NCI-H1930 (cell line): ENCODE measurements at regions not wholly inside any gene's neighbourhood (a gene's known extent, or its start where the extent isn't known, plus 50 kb on each side); places are given as distances from the start of the nearest gene placed in this dataset.
"Not testable (repeated sequence)": the region's sequence is repeated elsewhere in the genome, so short reads cannot be mapped to it uniquely, and the experiment has no call there.

ENCODE experiments used
- DNase-seq, 2 experiments: peaks; one replicate each; lab custom pipeline; 2025; lab: John Stamatoyannopoulos, UW

- no peak for DNase-seq
Observed at GRCh38 chr3:102036017-102036416, 186.7 kb downstream of the NFKBIZ start.

GRCh38 chr3:102036472-102036871 lies 187.2 kb downstream of the NFKBIZ start:
- no peak for DNase-seq

GRCh38 chr3:102037209-102037608 lies 187.9 kb downstream of the NFKBIZ start:
- DNase-seq, result no peak

GRCh38 chr3:102037791-102038190 lies 188.5 kb downstream of the NFKBIZ start:
- no peak for DNase-seq

GRCh38 chr3:102038477-102039142 lies 189.3 kb downstream of the NFKBIZ start:
- DNase-seq, result no peak

- not testable (repeated sequence) for DNase-seq
Observed at GRCh38 chr3:102040144-102040543, 190.8 kb downstream of the NFKBIZ start.

- DNase-seq, result no peak
Observed at GRCh38 chr3:102053375-102053989, 204.2 kb downstream of the NFKBIZ start.

- DNase-seq, result no peak
Observed at GRCh38 chr3:102054543-102055080, 205.3 kb downstream of the NFKBIZ start.

- no peak for DNase-seq
Observed at GRCh38 chr3:102057781-102058421, 208.6 kb downstream of the NFKBIZ start.

- DNase-seq, result no peak
Observed at GRCh38 chr3:102059145-102059943, 210.0 kb downstream of the NFKBIZ start.

- no peak for DNase-seq
Observed at GRCh38 chr3:102060814-102061213, 211.5 kb downstream of the NFKBIZ start.

- DNase-seq, result no peak
Observed at GRCh38 chr3:102063572-102063971, 214.3 kb downstream of the NFKBIZ start.

GRCh38 chr3:102066470-102066869 lies 217.2 kb downstream of the NFKBIZ start:
- DNase-seq, result no peak

- DNase-seq, result no peak
Observed at GRCh38 chr3:102068327-102068726, 219.0 kb downstream of the NFKBIZ start.

- no peak for DNase-seq
Observed at GRCh38 chr3:102068736-102069135, 219.4 kb downstream of the NFKBIZ start.

- DNase-seq, result no peak
Observed at GRCh38 chr3:102069211-102069662, 219.9 kb downstream of the NFKBIZ start.

GRCh38 chr3:102074946-102075345 lies 225.6 kb downstream of the NFKBIZ start:
- no peak for DNase-seq

GRCh38 chr3:102078401-102078800 lies 229.1 kb downstream of the NFKBIZ start:
- no peak for DNase-seq

- DNase-seq, result no peak
Observed at GRCh38 chr3:102078854-102079808, 229.8 kb downstream of the NFKBIZ start.

GRCh38 chr3:102079809-102080197 lies 230.5 kb downstream of the NFKBIZ start:
- DNase-seq, result no peak
